ENCODE measurements at regions not wholly inside any gene's neighbourhood (a gene's known extent, or its start where the extent isn't known, plus 50 kb on each side); places are given as distances from the start of the nearest gene placed in this dataset.
"Not testable (repeated sequence)": the region's sequence is repeated elsewhere in the genome, so short reads cannot be mapped to it uniquely, and the experiment has no call there.

GRCh38 chr12:90533828-90534227 is 421.1 kb downstream of the CCER1 start:
- not testable (repeated sequence) for H3K4me3 ChIP-seq (ENCODE audit: insufficient read depth, low read depth, low read length); H3K27me3 ChIP-seq (ENCODE audit: control insufficient read depth, insufficient read depth, low read length, poor library complexity, severe bottlenecking); H3K36me3 ChIP-seq (ENCODE audit: control insufficient read depth, insufficient read depth, low read length); H3K27ac ChIP-seq (ENCODE audit: insufficient read depth, low read depth, low read length, poor library complexity, severe bottlenecking); H3K4me1 ChIP-seq (ENCODE audit: control insufficient read depth, insufficient read depth, low read length); H3K9me3 ChIP-seq (ENCODE audit: control insufficient read depth, low read length)
- no CpG with 5 or more reads among the region's 1 CpG for WGBS, 2 experiments

DNA sequence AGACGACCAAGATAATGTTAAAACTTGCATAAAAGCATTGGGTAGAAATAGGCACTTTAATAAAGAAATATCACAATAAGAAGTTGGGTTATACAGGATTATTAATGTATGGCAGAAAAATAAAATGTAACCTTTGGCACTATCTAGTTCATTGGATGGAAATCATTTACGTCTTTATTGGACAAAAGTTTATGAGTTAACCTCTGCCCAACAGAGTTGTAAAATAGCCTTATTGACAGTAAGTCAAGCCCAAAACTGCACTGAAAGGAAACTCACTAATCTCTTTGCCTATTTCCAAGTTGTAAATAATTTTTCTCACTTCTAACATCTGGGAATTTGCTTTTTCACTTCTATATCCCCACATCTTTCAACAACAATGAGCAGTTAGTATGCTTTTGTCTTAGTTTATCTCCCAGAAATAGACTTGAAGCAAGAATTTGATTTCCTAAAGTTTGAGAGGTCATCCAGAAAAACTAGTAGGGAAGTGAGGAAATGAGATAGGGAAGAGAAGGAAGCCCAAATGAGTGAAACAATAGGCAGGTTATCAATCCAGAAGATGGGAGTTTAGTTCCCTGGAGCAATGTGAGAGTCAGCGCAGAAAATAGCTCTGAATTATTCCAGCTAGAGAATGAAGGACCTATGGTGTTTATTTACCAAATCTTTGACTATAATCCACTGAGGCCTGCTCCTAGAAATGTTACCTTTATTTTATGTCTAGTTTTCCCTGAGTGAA is 434.8 kb downstream of the CCER1 start:
- H3K4me1 ChIP-seq (ENCODE audit: control insufficient read depth, insufficient read depth, low read length): no peaks in the 10 kb centered on the region
- 45 to 63% methylated on average over 2 to 3 of the region's 3 CpGs for WGBS, 2 experiments
- H3K4me3 ChIP-seq (ENCODE audit: insufficient read depth, low read depth, low read length): no peak overlapping the region
- H3K9me3 ChIP-seq (ENCODE audit: control insufficient read depth, low read length): no peaks in the 10 kb centered on the region
- no peaks in the 10 kb centered on the region for H3K36me3 ChIP-seq (ENCODE audit: control insufficient read depth, insufficient read depth, low read length)
- H3K27ac ChIP-seq (ENCODE audit: insufficient read depth, low read depth, low read length, poor library complexity, severe bottlenecking): no peak overlapping the region
- H3K27me3 ChIP-seq (ENCODE audit: control insufficient read depth, insufficient read depth, low read length, poor library complexity, severe bottlenecking): no peaks in the 10 kb centered on the region

DNA sequence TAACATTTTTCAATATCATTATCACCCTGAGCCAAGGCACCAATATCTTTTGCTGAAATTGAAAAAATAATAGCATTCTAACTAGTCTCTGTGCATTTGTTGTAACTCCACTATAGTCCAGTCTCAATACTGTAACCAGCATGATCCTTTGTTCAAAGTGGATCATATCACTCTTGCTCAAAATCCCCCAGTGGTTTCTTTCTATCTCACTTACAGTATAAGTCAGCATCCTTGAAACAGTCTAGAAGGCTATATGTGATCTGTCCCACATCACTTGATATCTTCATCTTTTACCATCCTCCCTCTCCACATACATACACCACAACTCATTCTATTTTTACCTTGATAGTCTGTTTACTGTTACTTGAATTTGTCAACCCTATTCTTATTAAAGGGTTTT is 435.7 kb downstream of the CCER1 start:
- H3K4me3 ChIP-seq (ENCODE audit: insufficient read depth, low read depth, low read length): no peak overlapping the region
- no peaks in the 10 kb centered on the region for H3K9me3 ChIP-seq (ENCODE audit: control insufficient read depth, low read length)
- H3K27ac ChIP-seq (ENCODE audit: insufficient read depth, low read depth, low read length, poor library complexity, severe bottlenecking): no peak overlapping the region
- no peaks in the 10 kb centered on the region for H3K36me3 ChIP-seq (ENCODE audit: control insufficient read depth, insufficient read depth, low read length)
- no peaks in the 10 kb centered on the region for H3K27me3 ChIP-seq (ENCODE audit: control insufficient read depth, insufficient read depth, low read length, poor library complexity, severe bottlenecking)
- no peaks in the 10 kb centered on the region for H3K4me1 ChIP-seq (ENCODE audit: control insufficient read depth, insufficient read depth, low read length)

DNA sequence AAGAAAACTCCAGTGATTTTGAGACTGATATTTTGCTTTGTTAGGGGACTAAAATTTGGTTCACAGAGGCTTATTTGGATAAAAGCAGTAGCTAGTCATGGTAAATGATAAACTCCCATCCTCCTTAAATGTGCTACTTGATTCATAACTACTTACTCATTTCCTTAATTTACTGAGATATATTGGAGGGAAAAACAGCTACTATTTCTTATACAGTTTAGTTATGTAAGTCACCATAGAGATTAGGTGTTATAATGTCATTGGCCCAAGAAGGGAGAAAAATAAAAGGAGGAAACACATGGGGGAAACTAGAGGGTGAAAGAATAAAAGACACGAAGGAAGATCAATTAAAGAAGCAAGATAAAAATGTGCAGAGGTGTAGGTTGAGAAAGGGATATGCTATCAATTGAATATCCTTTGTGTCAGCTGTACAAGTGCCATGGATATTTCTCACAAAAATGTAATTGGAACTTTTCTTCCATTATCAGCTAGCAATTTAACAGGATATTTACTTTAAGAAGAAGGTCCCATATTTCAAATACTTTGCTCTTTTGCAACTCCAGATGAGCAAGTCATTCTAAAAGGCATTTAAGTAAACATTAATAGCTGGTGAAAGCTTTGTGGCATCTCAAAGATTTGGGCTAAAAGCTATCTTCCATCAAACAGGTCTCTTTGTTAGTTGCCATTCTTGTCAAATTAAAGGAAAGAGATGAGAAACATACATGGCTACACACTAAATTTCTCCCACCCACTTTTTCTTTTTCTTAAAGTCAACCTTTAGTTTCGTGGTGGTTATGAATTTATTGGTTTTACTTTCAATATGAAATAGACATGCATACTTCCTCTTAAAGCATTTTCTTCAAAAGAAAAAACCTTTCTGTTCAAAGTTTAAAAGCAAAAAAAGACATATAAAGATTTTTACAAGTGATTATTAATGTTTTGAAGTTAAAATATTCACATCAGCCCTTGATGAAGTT is 439.5 kb downstream of the CCER1 start:
- H3K9me3 ChIP-seq (ENCODE audit: control insufficient read depth, low read length): no peaks in the 10 kb centered on the region
- no peak overlapping the region for H3K4me3 ChIP-seq (ENCODE audit: insufficient read depth, low read depth, low read length)
- no peaks in the 10 kb centered on the region for H3K4me1 ChIP-seq (ENCODE audit: control insufficient read depth, insufficient read depth, low read length)
- H3K27me3 ChIP-seq (ENCODE audit: control insufficient read depth, insufficient read depth, low read length, poor library complexity, severe bottlenecking): no peaks in the 10 kb centered on the region
- 89 to 95% methylated on average over 1 of the region's 2 CpGs for WGBS, 2 experiments
- H3K27ac ChIP-seq (ENCODE audit: insufficient read depth, low read depth, low read length, poor library complexity, severe bottlenecking): no peak overlapping the region
- no peaks in the 10 kb centered on the region for H3K36me3 ChIP-seq (ENCODE audit: control insufficient read depth, insufficient read depth, low read length)

DNA sequence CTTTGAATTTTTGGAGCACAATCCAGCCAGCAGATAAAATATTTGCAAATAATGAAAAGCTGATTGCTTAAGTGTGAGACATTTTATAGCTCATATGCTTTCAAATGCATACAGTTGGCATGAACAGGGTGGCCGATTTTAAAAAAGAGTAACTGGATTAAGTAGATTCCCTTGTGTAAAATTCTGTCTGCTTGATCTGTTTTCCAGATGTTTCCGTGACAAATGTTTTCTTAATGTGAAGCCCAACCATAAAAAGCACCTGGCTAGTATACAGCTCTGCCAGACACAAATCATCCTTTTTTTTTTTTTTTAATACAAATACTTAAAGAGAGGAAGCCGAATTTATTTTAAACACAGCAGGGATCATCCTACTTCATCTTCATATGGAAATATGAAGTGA is 440.7 kb downstream of the CCER1 start:
- Histone ChIP-seq H3K4me3 (ENCODE audit: insufficient read depth, low read depth, low read length) (no peak overlapping the region), H3K4me1 (ENCODE audit: control insufficient read depth, insufficient read depth, low read length) (no peaks in the 10 kb centered on the region), H3K9me3 (ENCODE audit: control insufficient read depth, low read length) (no peaks in the 10 kb centered on the region), H3K27ac (ENCODE audit: insufficient read depth, low read depth, low read length, poor library complexity, severe bottlenecking) (no peak overlapping the region), H3K27me3 (ENCODE audit: control insufficient read depth, insufficient read depth, low read length, poor library complexity, severe bottlenecking) (no peaks in the 10 kb centered on the region), H3K36me3 (ENCODE audit: control insufficient read depth, insufficient read depth, low read length) (no peaks in the 10 kb centered on the region)
- WGBS, 2 experiments: 92 to 94% methylated on average over 2 of the region's 3 CpGs

DNA sequence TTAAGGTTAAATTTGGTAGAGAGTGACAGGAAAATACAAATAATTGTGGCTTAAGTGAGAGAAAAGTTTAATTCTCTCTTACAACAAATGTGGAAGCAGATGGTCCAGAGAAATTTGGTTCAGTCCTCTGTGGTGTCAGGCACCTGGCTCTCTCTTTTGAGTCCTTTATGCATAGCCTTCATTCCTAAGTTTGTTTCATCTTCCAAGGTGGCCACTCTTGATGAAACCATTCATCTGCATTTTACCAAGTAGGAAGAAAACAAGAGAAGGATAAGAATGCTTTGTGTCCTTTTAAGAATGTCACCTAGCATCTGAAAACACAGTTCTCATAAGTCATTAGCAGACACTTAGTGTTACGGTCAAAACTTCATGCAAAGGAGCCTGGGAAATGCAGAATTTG is 442.5 kb downstream of the CCER1 start:
- H3K9me3 ChIP-seq (ENCODE audit: control insufficient read depth, low read length): no peaks in the 10 kb centered on the region
- 89 to 93% methylated on average over 1 of the region's 1 CpG for WGBS, 2 experiments

DNA sequence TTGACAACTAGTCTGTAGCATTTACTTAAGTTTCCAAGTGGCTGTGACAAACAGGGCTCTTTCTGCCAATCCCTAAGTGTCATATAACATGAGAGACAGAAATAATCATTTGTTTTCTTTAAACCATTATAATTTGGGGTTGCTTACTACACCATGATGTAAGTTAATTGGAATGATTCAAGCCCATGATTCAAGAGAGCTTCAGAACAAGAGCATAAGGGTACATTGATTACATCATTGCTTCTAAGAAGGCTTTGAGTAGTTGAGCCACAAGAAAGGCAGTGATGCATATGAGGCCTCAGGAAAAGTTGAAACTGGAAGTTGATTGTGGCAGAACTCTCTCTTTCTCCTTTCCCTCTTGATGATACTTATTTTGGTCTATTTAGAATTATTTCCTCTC is 444.0 kb downstream of the CCER1 start:
- no peaks in the 10 kb centered on the region for H3K9me3 ChIP-seq (ENCODE audit: control insufficient read depth, low read length)
- H3K27ac ChIP-seq (ENCODE audit: insufficient read depth, low read depth, low read length, poor library complexity, severe bottlenecking): no peak overlapping the region
- no peaks in the 10 kb centered on the region for H3K36me3 ChIP-seq (ENCODE audit: control insufficient read depth, insufficient read depth, low read length)
- H3K27me3 ChIP-seq (ENCODE audit: control insufficient read depth, insufficient read depth, low read length, poor library complexity, severe bottlenecking): no peaks in the 10 kb centered on the region
- no peak overlapping the region for H3K4me3 ChIP-seq (ENCODE audit: insufficient read depth, low read depth, low read length)
- H3K4me1 ChIP-seq (ENCODE audit: control insufficient read depth, insufficient read depth, low read length): no peaks in the 10 kb centered on the region

More for the DNA sequence above, 442.5 kb downstream of the CCER1 start:
- no peaks in the 10 kb centered on the region for H3K36me3 ChIP-seq (ENCODE audit: control insufficient read depth, insufficient read depth, low read length)
- no peaks in the 10 kb centered on the region for H3K4me1 ChIP-seq (ENCODE audit: control insufficient read depth, insufficient read depth, low read length)
- H3K27me3 ChIP-seq (ENCODE audit: control insufficient read depth, insufficient read depth, low read length, poor library complexity, severe bottlenecking): no peaks in the 10 kb centered on the region
- H3K27ac ChIP-seq (ENCODE audit: insufficient read depth, low read depth, low read length, poor library complexity, severe bottlenecking): no peak overlapping the region
- no peak overlapping the region for H3K4me3 ChIP-seq (ENCODE audit: insufficient read depth, low read depth, low read length)

- Histone ChIP-seq H3K36me3 (ENCODE audit: control insufficient read depth, insufficient read depth, low read length) (no peaks in the 10 kb centered on the region), H3K27ac (ENCODE audit: insufficient read depth, low read depth, low read length, poor library complexity, severe bottlenecking) (no peak overlapping the region), H3K27me3 (ENCODE audit: control insufficient read depth, insufficient read depth, low read length, poor library complexity, severe bottlenecking) (no peaks in the 10 kb centered on the region), H3K4me3 (ENCODE audit: insufficient read depth, low read depth, low read length) (no peak overlapping the region), H3K4me1 (ENCODE audit: control insufficient read depth, insufficient read depth, low read length) (no peaks in the 10 kb centered on the region), H3K9me3 (ENCODE audit: control insufficient read depth, low read length) (no peaks in the 10 kb centered on the region)
These were observed 450.2 kb downstream of the CCER1 start for GRCh38 chr12:90504806-90505205.

DNA sequence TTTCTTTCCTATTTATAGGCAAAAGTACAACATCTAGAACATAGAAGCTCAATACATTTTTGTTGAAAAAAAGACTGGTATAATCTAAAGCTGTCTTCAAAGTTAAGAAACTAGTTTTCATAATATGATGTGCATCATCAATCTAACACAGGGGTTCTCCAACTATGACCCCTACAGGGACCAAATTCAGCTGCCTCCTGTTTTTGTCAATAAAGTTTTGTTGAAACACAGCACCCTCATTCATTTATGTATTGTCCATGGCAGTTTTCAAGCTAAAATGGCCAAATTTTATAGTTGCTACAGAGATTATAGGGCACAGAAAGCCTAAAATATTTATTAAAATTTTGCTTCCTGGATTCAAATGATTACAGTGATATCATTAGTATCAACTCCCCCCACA is 452.9 kb downstream of the CCER1 start:
- Histone ChIP-seq H3K4me3 (ENCODE audit: insufficient read depth, low read depth, low read length) (no peak overlapping the region), H3K9me3 (ENCODE audit: control insufficient read depth, low read length) (no peaks in the 10 kb centered on the region), H3K27ac (ENCODE audit: insufficient read depth, low read depth, low read length, poor library complexity, severe bottlenecking) (no peak overlapping the region), H3K36me3 (ENCODE audit: control insufficient read depth, insufficient read depth, low read length) (no peaks in the 10 kb centered on the region), H3K4me1 (ENCODE audit: control insufficient read depth, insufficient read depth, low read length) (no peaks in the 10 kb centered on the region), H3K27me3 (ENCODE audit: control insufficient read depth, insufficient read depth, low read length, poor library complexity, severe bottlenecking) (no peaks in the 10 kb centered on the region)

- 100% methylated on average over 2 of the region's 2 CpGs; no CpG with 5 or more reads in 1 of the 2 experiments for WGBS, 2 experiments
- Histone ChIP-seq H3K36me3 (ENCODE audit: control insufficient read depth, insufficient read depth, low read length) (no peaks in the 10 kb centered on the region), H3K4me1 (ENCODE audit: control insufficient read depth, insufficient read depth, low read length) (no peaks in the 10 kb centered on the region), H3K9me3 (ENCODE audit: control insufficient read depth, low read length) (no peaks in the 10 kb centered on the region), H3K27ac (ENCODE audit: insufficient read depth, low read depth, low read length, poor library complexity, severe bottlenecking) (no peak overlapping the region), H3K27me3 (ENCODE audit: control insufficient read depth, insufficient read depth, low read length, poor library complexity, severe bottlenecking) (no peaks in the 10 kb centered on the region), H3K4me3 (ENCODE audit: insufficient read depth, low read depth, low read length) (no peak overlapping the region)
These were observed 453.6 kb downstream of the CCER1 start for GRCh38 chr12:90501412-90501811.
